GM20000 (cell line): ENCODE measurements at regions not wholly inside any gene's neighbourhood (a gene's known extent, or its start where the extent isn't known, plus 50 kb on each side); places are given as distances from the start of the nearest gene placed in this dataset.

Experiments
- DNase-seq: peaks from one replicate; pipeline ENCODE4 v3.0.0; 2012; ENCODE audit warnings: low spot score
- CTCF ChIP-seq: IDR thresholded peaks from 2 replicates; pipeline ENCODE4 v1.5.1; 2012; ENCODE audit warnings: mild to moderate bottlenecking, control low read depth; ENCODE audit errors: extremely low read depth, missing control alignments

- TF ChIP-seq CTCF: no peak
- no peak for DNase-seq
Measured at GRCh38 chr11:43545610-43546009, 134.9 kb upstream of the HSD17B12 start.

DNA sequence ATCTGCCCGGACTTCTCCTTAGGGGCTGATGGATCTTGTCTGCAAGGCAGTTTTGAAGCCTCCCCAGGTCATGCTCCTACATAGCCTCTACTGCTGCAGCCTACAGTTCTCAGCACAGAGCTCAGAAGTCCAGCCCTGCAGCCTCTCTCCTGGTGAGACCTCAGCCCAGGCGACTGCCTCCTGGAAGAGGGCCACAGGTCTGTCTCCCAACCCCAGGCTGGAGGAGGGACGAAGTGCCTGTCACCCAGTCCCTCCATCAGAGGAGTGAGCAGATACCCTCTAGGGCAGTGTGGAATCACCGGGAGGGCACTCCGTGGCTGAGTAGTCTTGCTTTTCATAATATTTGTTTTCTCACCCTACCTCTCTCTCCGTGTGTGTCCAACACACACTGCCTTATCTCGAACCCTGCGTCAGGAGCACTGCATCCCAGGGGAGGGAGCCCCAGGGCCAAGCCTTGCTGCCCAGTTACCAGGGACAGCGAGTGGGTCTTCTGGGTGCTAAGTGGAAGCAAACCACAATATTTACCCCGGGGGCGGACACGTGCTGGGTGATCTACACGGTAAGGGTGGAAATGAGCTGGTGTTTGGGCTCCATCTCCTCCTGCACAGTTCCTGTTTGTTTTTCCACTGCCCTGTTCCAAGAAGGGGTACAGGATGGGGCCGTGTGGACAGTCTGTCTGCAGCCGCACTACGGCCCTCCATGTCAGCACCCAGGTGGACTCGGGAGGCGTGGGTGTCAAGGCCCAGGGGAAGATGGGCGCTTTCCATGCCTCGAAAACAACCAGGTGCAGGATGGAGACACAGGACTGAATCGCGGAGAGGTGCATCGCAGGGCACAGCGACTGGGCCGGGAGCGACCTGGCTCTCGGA is 133.7 kb upstream of the HSD17B12 start:
- no peak for DNase-seq
- no peak for TF ChIP-seq CTCF

GRCh38 chr11:43547430-43547831 is 133.1 kb upstream of the HSD17B12 start:
- DNase-seq: no peak
- TF ChIP-seq CTCF: no peak

GRCh38 chr11:43547889-43548381 is 132.6 kb upstream of the HSD17B12 start:
- no peak for TF ChIP-seq CTCF
- DNase-seq: no peak

- no peak for TF ChIP-seq CTCF
- DNase-seq: no peak
Measured at GRCh38 chr11:43548916-43549315, 131.6 kb upstream of the HSD17B12 start.

DNA sequence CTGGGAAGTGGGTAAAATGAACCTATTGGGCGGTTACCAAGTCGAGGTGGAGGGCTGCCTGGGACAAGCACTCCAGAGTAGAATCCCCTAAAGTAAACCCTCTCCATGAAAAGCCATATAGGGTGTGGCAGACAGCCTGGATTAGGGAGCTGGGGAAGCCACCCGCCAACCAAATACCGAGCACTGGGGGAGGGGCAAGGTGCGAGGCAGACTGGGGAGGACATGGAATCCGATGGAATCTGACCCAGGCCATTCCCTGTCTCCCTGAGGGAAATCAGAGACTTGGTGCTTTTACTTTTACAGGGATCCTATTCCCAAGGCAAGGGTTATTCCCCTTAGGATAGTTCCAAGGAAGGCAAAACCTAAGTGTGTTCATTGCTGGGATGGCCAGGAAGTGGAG is 130.9 kb upstream of the HSD17B12 start:
- DNase-seq: no peak
- no peak for TF ChIP-seq CTCF

GRCh38 chr11:43550714-43551113 is 129.8 kb upstream of the HSD17B12 start:
- DNase-seq: no peak
- no peak for TF ChIP-seq CTCF
